HepG2 (cell line): ENCODE measurements at regions not wholly inside any gene's neighbourhood (a gene's known extent, or its start where the extent isn't known, plus 50 kb on each side); places are given as distances from the start of the nearest gene placed in this dataset.

Source experiments
- ATF1 ChIP-seq: IDR thresholded peaks from 2 replicates; pipeline ENCODE4 v1.6.1; 2016; ENCODE audit warnings: mild to moderate bottlenecking, control low read depth
- CTCF ChIP-seq: sonication (generic); formaldehyde crosslinking; IDR thresholded peaks from 2 replicates; pipeline ENCODE4 v1.5.0; 2020; ENCODE audit warnings: mild to moderate bottlenecking, missing genetic modification reagents, moderate library complexity
- EZH2 ChIP-seq: conservative IDR thresholded peaks from 2 replicates; pipeline ENCODE4 v1.6.1; 2012; ENCODE audit warnings: mild to moderate bottlenecking, low read depth, low read length, moderate library complexity
- GZF1 ChIP-seq: sonication (generic); formaldehyde crosslinking; IDR thresholded peaks from 2 replicates; pipeline ENCODE4 v1.5.1; 2020; ENCODE audit warnings: mild to moderate bottlenecking, missing genetic modification reagents
- HNF4A ChIP-seq: sonication (generic); formaldehyde crosslinking; IDR thresholded peaks from 2 replicates; pipeline ENCODE4 v1.4.0; 2020; ENCODE audit warnings: missing genetic modification reagents
- HNRNPK ChIP-seq: fragments of 200-400 bp; formaldehyde crosslinking; IDR thresholded peaks from 2 replicates; pipeline ENCODE4 v1.6.1; 2018; ENCODE audit warnings: low read length, low read depth, moderate library complexity, mild to moderate bottlenecking; ENCODE audit not compliant: poor library complexity, severe bottlenecking
- POLR2AphosphoS5 ChIP-seq: IDR thresholded peaks from 2 replicates; pipeline ENCODE4 v1.6.1; 2012; ENCODE audit warnings: low read depth, low read length
- SP1 ChIP-seq, 2 experiments: fragments of 450-650 bp in 1 of 2; sonication (generic) in 1 of 2; formaldehyde crosslinking in 1 of 2; IDR thresholded peaks; 2 replicates each; pipeline versions ENCODE4 v1.4.0 to v1.6.1; 2016 to 2020; ENCODE audit warnings: missing genetic modification reagents in 1 of 2
- TP53 ChIP-seq: sonication (generic); formaldehyde crosslinking; conservative IDR thresholded peaks from 2 replicates; pipeline ENCODE4 v1.4.0; 2020; ENCODE audit warnings: missing genetic modification reagents
- YY1 ChIP-seq: IDR thresholded peaks from 2 replicates; pipeline ENCODE4 v1.6.1; 2011; ENCODE audit warnings: low read length, low read depth, moderate library complexity, mild to moderate bottlenecking; ENCODE audit not compliant: insufficient read depth, insufficient replicate concordance
- ZMAT5 ChIP-seq: sonication (generic); formaldehyde crosslinking; IDR thresholded peaks from 2 replicates; pipeline ENCODE4 v1.5.0; 2020; ENCODE audit warnings: mild to moderate bottlenecking, low read depth, missing genetic modification reagents, borderline replicate concordance
- ZNF460 ChIP-seq: sonication (generic); formaldehyde crosslinking; IDR thresholded peaks from 2 replicates; pipeline ENCODE4 v1.5.1; 2020; ENCODE audit warnings: missing genetic modification reagents, mild to moderate bottlenecking, borderline replicate concordance
- ZSCAN30 ChIP-seq: sonication (generic); formaldehyde crosslinking; IDR thresholded peaks from 2 replicates; pipeline ENCODE4 v1.5.0; 2020; ENCODE audit warnings: mild to moderate bottlenecking, missing genetic modification reagents

DNA sequence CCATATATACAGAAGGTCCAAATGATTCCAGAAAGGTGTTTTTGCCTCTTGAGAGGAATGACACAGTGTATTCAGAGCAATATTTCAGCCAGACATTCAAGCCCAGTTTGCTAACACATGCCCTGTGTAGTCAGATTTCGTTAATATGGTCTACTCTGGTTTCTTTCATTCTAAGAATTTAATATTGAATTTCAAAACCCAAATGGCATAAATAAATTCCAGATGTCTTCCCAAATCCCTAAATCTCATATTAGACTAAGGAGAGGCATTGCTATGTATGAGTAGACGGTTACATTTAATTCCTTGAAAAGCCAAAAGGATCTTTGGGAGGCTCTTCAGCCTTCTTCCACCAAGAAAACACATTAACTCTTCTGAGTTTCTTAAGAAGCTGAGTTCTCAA lies 66.3 kb upstream of the C1QTNF7 start:
- TF ChIP-seq POLR2AphosphoS5 (no peak), ATF1 (CRISPR knock-in tag) (no peak), ZMAT5 (CRISPR knock-in tag) (no peak), ZSCAN30 (no peak), GZF1 (CRISPR knock-in tag) (no peak), YY1 (no peak), SP1 (IDR thresholded peaks at IDR 0.05) (no peak), SP1 (CRISPR knock-in tag; IDR thresholded peaks at IDR 0.05) (no peak), TP53 (CRISPR knock-in tag) (no peak), HNF4A (CRISPR knock-in tag) (no peak), ZNF460 (CRISPR knock-in tag) (no peak), EZH2 (no peak), CTCF (CRISPR knock-in tag) (no peak), HNRNPK (no peak)
